Hematopoietic multipotent progenitor cell treated with erythropoietin and hydrocortisone succinate and interleukin-3 and kit ligand, for 6 days (in vitro differentiated cells): ENCODE measurements at regions not wholly inside any gene's neighbourhood (a gene's known extent, or its start where the extent isn't known, plus 50 kb on each side); places are given as distances from the start of the nearest gene placed in this dataset.
"Not testable (repeated sequence)": the region's sequence is repeated elsewhere in the genome, so short reads cannot be mapped to it uniquely, and the experiment has no call there.

ENCODE experiments used
- DNase-seq: peaks from one replicate; pipeline ENCODE4 v3.0.0-alpha.2; 2015

GRCh38 chr14:22184157-22184829 lies 404.7 kb downstream of the DAD1 start:
- peak; percentile 15 for DNase-seq

- no peak for DNase-seq
These were observed 409.0 kb downstream of the DAD1 start for GRCh38 chr14:22180045-22180444.

- DNase-seq: no peak
These were observed 409.8 kb downstream of the DAD1 start for GRCh38 chr14:22179190-22179589.

GRCh38 chr14:22178333-22178839 lies 410.6 kb downstream of the DAD1 start:
- peak; percentile 76 for DNase-seq

GRCh38 chr14:22177870-22178269 lies 411.2 kb downstream of the DAD1 start:
- peak; percentile 77 for DNase-seq

- no peak for DNase-seq
These were observed 412.1 kb downstream of the DAD1 start for GRCh38 chr14:22176957-22177356.

- DNase-seq: not testable (repeated sequence)
These were observed 413.8 kb downstream of the DAD1 start for GRCh38 chr14:22175278-22175558.

GRCh38 chr14:22174412-22175277 lies 414.4 kb downstream of the DAD1 start:
- DNase-seq: no peak

- peak; percentile 34 for DNase-seq
These were observed 420.7 kb downstream of the DAD1 start for GRCh38 chr14:22168092-22168955.

- no peak for DNase-seq
These were observed 424.4 kb downstream of the DAD1 start for GRCh38 chr14:22164616-22165015.

GRCh38 chr14:22163051-22163450 lies 426.0 kb downstream of the DAD1 start:
- DNase-seq: peak; percentile 49

- peak; percentile 2 for DNase-seq
These were observed 429.1 kb downstream of the DAD1 start for GRCh38 chr14:22159957-22160356.

- peak; percentile 4 for DNase-seq
These were observed 429.9 kb downstream of the DAD1 start for GRCh38 chr14:22159099-22159498.

GRCh38 chr14:22158560-22158959 lies 430.5 kb downstream of the DAD1 start:
- no peak for DNase-seq

GRCh38 chr14:22155571-22155970 lies 433.5 kb downstream of the DAD1 start:
- DNase-seq: no peak

GRCh38 chr14:22152903-22153302 lies 436.1 kb downstream of the DAD1 start:
- no peak for DNase-seq

GRCh38 chr14:22152161-22152870 lies 436.7 kb downstream of the DAD1 start:
- DNase-seq: no peak

- DNase-seq: no peak
These were observed 437.9 kb downstream of the DAD1 start for GRCh38 chr14:22151121-22151520.

- DNase-seq: no peak
These were observed 440.0 kb downstream of the DAD1 start for GRCh38 chr14:22149058-22149457.

- no peak for DNase-seq
These were observed 441.3 kb downstream of the DAD1 start for GRCh38 chr14:22147716-22148115.

- no peak for DNase-seq
These were observed 445.7 kb downstream of the DAD1 start for GRCh38 chr14:22143363-22143762.

GRCh38 chr14:22140633-22141032 lies 448.4 kb downstream of the DAD1 start:
- no peak for DNase-seq
